Neural cell (in vitro differentiated cells): ENCODE measurements at regions not wholly inside any gene's neighbourhood (a gene's known extent, or its start where the extent isn't known, plus 50 kb on each side); places are given as distances from the start of the nearest gene placed in this dataset.

Experiments
- H2AFZ ChIP-seq: fragments of 200-600, 300-800 bp; sonication (generic), shearing (Covaris generic); 2 replicates; pipeline ENCODE4 v1.6.0; 2014; ENCODE audit warnings: low read depth, mild to moderate bottlenecking, antibody characterized with exemption, low read length, moderate library complexity
- H3F3A ChIP-seq: fragments of 200-600 bp; shearing (Covaris generic); 2 replicates; pipeline ENCODE4 v1.6.1; 2016; ENCODE audit warnings: mild to moderate bottlenecking, moderate library complexity, mixed read lengths, antibody characterized with exemption, low read length; ENCODE audit not compliant: insufficient read depth, poor library complexity, severe bottlenecking
- H3K27ac ChIP-seq: fragments of 200-600, 300-800 bp; sonication (generic), shearing (Covaris generic); 2 replicates; pipeline ENCODE4 v1.5.1; 2014; ENCODE audit warnings: mild to moderate bottlenecking, low read length, moderate library complexity
- H3K27me3 ChIP-seq: fragments of 300-800, 200-600 bp; sonication (generic), shearing (Covaris generic); 2 replicates; pipeline ENCODE4 v1.6.0; 2014; ENCODE audit warnings: mild to moderate bottlenecking, low read depth, low read length, moderate library complexity; ENCODE audit not compliant: insufficient read depth
- H3K36me3 ChIP-seq: fragments of 300-800, 200-600 bp; sonication (generic), shearing (Covaris generic); 2 replicates; pipeline ENCODE4 v1.5.1; 2014; ENCODE audit warnings: mild to moderate bottlenecking, antibody characterized with exemption, low read length, moderate library complexity; ENCODE audit not compliant: insufficient read depth
- H3K4me2 ChIP-seq: fragments of 300-800, 200-600 bp; sonication (generic), shearing (Covaris generic); 2 replicates; pipeline ENCODE4 v1.6.0; 2014; ENCODE audit warnings: mild to moderate bottlenecking, low read length
- H3K4me3 ChIP-seq: fragments of 300-800, 200-600 bp; sonication (generic), shearing (Covaris generic); 2 replicates; pipeline ENCODE4 v1.5.1; 2014; ENCODE audit warnings: mild to moderate bottlenecking, low read length, moderate library complexity
- H3K79me2 ChIP-seq: fragments of 200-600 bp; shearing (Covaris generic); replicated peaks from 2 replicates; pipeline ENCODE4 v1.6.0; 2014; ENCODE audit warnings: mild to moderate bottlenecking, low read length, moderate library complexity; ENCODE audit not compliant: insufficient read depth
- H3K9ac ChIP-seq: fragments of 300-800, 200-600 bp; sonication (generic), shearing (Covaris generic); 2 replicates; pipeline ENCODE4 v1.6.1; 2016; ENCODE audit warnings: mild to moderate bottlenecking, low read length, mixed read lengths
- H3K9me2 ChIP-seq: fragments of 200-600 bp; shearing (Covaris generic); 2 replicates; pipeline ENCODE4 v1.6.1; 2016; ENCODE audit warnings: mild to moderate bottlenecking, low read length, mixed read lengths; ENCODE audit not compliant: insufficient read depth
- H3K9me3 ChIP-seq: fragments of 200-600, 300-800 bp; sonication (generic), shearing (Covaris generic); 2 replicates; pipeline ENCODE4 v1.6.1; 2016; ENCODE audit warnings: mild to moderate bottlenecking, mixed run types, low read length, moderate library complexity, mixed read lengths
- H4K20me1 ChIP-seq: fragments of 200-600 bp; shearing (Covaris generic); 2 replicates; pipeline ENCODE4 v1.6.1; 2016; ENCODE audit warnings: mild to moderate bottlenecking, mixed run types; ENCODE audit not compliant: insufficient read depth
- CTCF ChIP-seq: fragments of 450-650 bp; IDR thresholded peaks from 2 replicates; pipeline ENCODE4 v1.5.1; 2014; ENCODE audit warnings: antibody characterized with exemption, mild to moderate bottlenecking, moderate library complexity; ENCODE audit not compliant: poor library complexity, severe bottlenecking
- EP300 ChIP-seq: fragments of 450-650 bp; conservative IDR thresholded peaks from 2 replicates; pipeline ENCODE4 v1.6.1; 2014; ENCODE audit warnings: antibody characterized with exemption, mild to moderate bottlenecking, moderate library complexity; ENCODE audit not compliant: poor library complexity, severe bottlenecking
- EZH2 ChIP-seq: fragments of 200-600, 300-800 bp; shearing (Covaris generic), sonication (generic); IDR thresholded peaks from 2 replicates; pipeline ENCODE4 v1.6.1; 2014; ENCODE audit warnings: antibody characterized with exemption, low read length, borderline replicate concordance, mild to moderate bottlenecking; ENCODE audit not compliant: insufficient read depth, poor library complexity, severe bottlenecking
- MXI1 ChIP-seq: fragments of 450-650 bp; conservative IDR thresholded peaks from 2 replicates; pipeline ENCODE4 v1.6.1; 2014; ENCODE audit warnings: antibody characterized with exemption, mild to moderate bottlenecking; ENCODE audit not compliant: poor library complexity, severe bottlenecking
- POLR2AphosphoS5 ChIP-seq: IDR thresholded peaks from 2 replicates; pipeline ENCODE4 v1.6.1; 2012
- RAD21 ChIP-seq: fragments of 450-650 bp; conservative IDR thresholded peaks from 2 replicates; pipeline ENCODE4 v1.6.1; 2014; ENCODE audit warnings: antibody characterized with exemption, mild to moderate bottlenecking, moderate library complexity
- REST ChIP-seq: IDR thresholded peaks from 2 replicates; pipeline ENCODE4 v1.6.1; 2012; ENCODE audit warnings: borderline replicate concordance
- SMC3 ChIP-seq: fragments of 450-650 bp; conservative IDR thresholded peaks from 2 replicates; pipeline ENCODE4 v1.6.1; 2014; ENCODE audit warnings: antibody characterized with exemption, mild to moderate bottlenecking, moderate library complexity; ENCODE audit not compliant: poor library complexity
- TAF1 ChIP-seq: IDR thresholded peaks from 2 replicates; pipeline ENCODE4 v1.6.1; 2012; ENCODE audit warnings: low read depth

- no peak overlapping the region for H3K4me3 ChIP-seq
- no peaks in the 10 kb centered on the region for H3K36me3 ChIP-seq
- H3K27me3 ChIP-seq: no peaks in the 10 kb centered on the region
- no peaks in the 10 kb centered on the region for H3K79me2 ChIP-seq
- H3K9me3 ChIP-seq: no peaks in the 10 kb centered on the region
- H3K9ac ChIP-seq: no peak overlapping the region
- no peak overlapping the region for H2AFZ ChIP-seq
- no peaks in the 10 kb centered on the region for H3F3A ChIP-seq
- H4K20me1 ChIP-seq: no peaks in the 10 kb centered on the region
- H3K27ac ChIP-seq: no peak overlapping the region
- TF ChIP-seq EP300 (no peak), EZH2 (no peak), MXI1 (no peak), RAD21 (no peak), TAF1 (no peak), SMC3 (no peak), CTCF (no peak), REST (no peak), POLR2AphosphoS5 (no peak)
- no peak overlapping the region for H3K4me2 ChIP-seq
- no peaks in the 10 kb centered on the region for H3K9me2 ChIP-seq
These were observed 63.7 kb downstream of the SPCS3 start for GRCh38 chr4:176383273-176384077.

- no peaks in the 10 kb centered on the region for H4K20me1 ChIP-seq
- no peaks in the 10 kb centered on the region for H3K27me3 ChIP-seq
- H3K36me3 ChIP-seq: no peaks in the 10 kb centered on the region
- H3K4me3 ChIP-seq: no peak overlapping the region
- no peaks in the 10 kb centered on the region for H3K79me2 ChIP-seq
- H3K9me3 ChIP-seq: no peaks in the 10 kb centered on the region
- no peak overlapping the region for H3K9ac ChIP-seq
- no peak overlapping the region for H3K4me2 ChIP-seq
- no peak for TF ChIP-seq TAF1
- no peak for TF ChIP-seq EZH2
- no peak for TF ChIP-seq REST
- TF ChIP-seq EP300: no peak
- no peak for TF ChIP-seq MXI1
- TF ChIP-seq RAD21: no peak
- H2AFZ ChIP-seq: no peak overlapping the region
- H3K9me2 ChIP-seq: no peaks in the 10 kb centered on the region
- no peaks in the 10 kb centered on the region for H3F3A ChIP-seq
- no peak overlapping the region for H3K27ac ChIP-seq
These were observed 65.8 kb downstream of the SPCS3 start for GRCh38 chr4:176385601-176386000.
